GM12878 (cell line): ENCODE measurements at regions not wholly inside any gene's neighbourhood (a gene's known extent, or its start where the extent isn't known, plus 50 kb on each side); places are given as distances from the start of the nearest gene placed in this dataset.
A peak's percentile ranks its signal among the peaks of the same experiment; 100 is the strongest.

Experiments used
- ATAC-seq: fragments of 200-7000 bp; cut with Tn5 transposase; 3 replicates; pipeline ENCODE4 v1.9.1; 2020; ENCODE audit warnings: mild to moderate bottlenecking, moderate library complexity
- BruUV-seq: library from RNA; stranded (reverse); fragments of 400-500 nt; replicated peaks from 2 replicates; lab custom pipeline; 2021; lab: Mats Ljungman, UMichigan
- CTCF ChIA-PET: fragments of 300-600 bp; sonication (Branson Sonifier 250); formaldehyde crosslinking; extraction: SDS; loops from one replicate; lab custom pipeline; 2021; ENCODE audit warnings: inconsistent platforms; lab: Yijun Ruan, JAX
- POLR2A ChIA-PET: fragments of 350-600 bp; formaldehyde crosslinking; extraction: SDS; loops from one replicate; lab custom pipeline; 2021; ENCODE audit warnings: inconsistent platforms; lab: Charles Lee
- RAD21 ChIA-PET: fragments of 300-600 bp; sonication (Branson Sonifier 250); formaldehyde crosslinking; loops from one replicate; lab custom pipeline; 2023; ENCODE audit warnings: antibody characterized with exemption; ENCODE audit not compliant: unreplicated experiment; lab: Charles Lee
- SMC1A ChIA-PET: fragments of 300-600 bp; sonication (Branson Sonifier 250); formaldehyde crosslinking; loops from one replicate; lab custom pipeline; 2023; ENCODE audit not compliant: unreplicated experiment, uncharacterized antibody; lab: Charles Lee
- DNase-seq: peaks from one replicate; pipeline ENCODE4 v3.0.0-alpha.2; 2011; ENCODE audit warnings: low read depth, low spot score
- FAIRE-seq: peaks from 3 replicates; lab custom pipeline; 2011; peaks lifted over from hg19 to GRCh38; lab: Jason Lieb, UNC
- H2AFZ ChIP-seq: 2 replicates; pipeline ENCODE4 v1.6.0; 2011; ENCODE audit warnings: low read depth, low read length, control low read depth; ENCODE audit not compliant: control insufficient read depth
- H3K27ac ChIP-seq: 2 replicates; pipeline ENCODE4 v1.5.1; 2011; ENCODE audit warnings: control low read depth; ENCODE audit not compliant: control insufficient read depth, insufficient read depth
- H3K27me3 ChIP-seq, 2 experiments: replicated peaks in 1 of 2; 2 replicates each; pipeline versions ENCODE4 v1.6.0 to v1.6.1; 2011; ENCODE audit warnings: low read length in 1 of 2; ENCODE audit not compliant: control insufficient read depth in 2 of 2, insufficient read depth in 2 of 2
- H3K36me3 ChIP-seq, 2 experiments: 2 replicates each; pipeline ENCODE4 v1.5.1; 2011; ENCODE audit warnings: low read length in 1 of 2; ENCODE audit not compliant: control insufficient read depth in 2 of 2, insufficient read depth in 2 of 2
- H3K4me1 ChIP-seq: 2 replicates; pipeline ENCODE4 v1.6.1; 2011; ENCODE audit warnings: mild to moderate bottlenecking, low read length, moderate library complexity, mixed read lengths; ENCODE audit not compliant: control insufficient read depth, insufficient read depth
- H3K4me2 ChIP-seq: 2 replicates; pipeline ENCODE4 v1.6.0; 2011; ENCODE audit warnings: control low read depth; ENCODE audit not compliant: control insufficient read depth, insufficient read depth
- H3K4me3 ChIP-seq: fragments of 200-600 bp; sonication (generic); 2 replicates; pipeline ENCODE4 v1.5.1; 2016
- H3K79me2 ChIP-seq: 2 replicates; pipeline ENCODE4 v1.6.0; 2011; ENCODE audit warnings: low read length; ENCODE audit not compliant: control insufficient read depth, insufficient read depth
- H3K9ac ChIP-seq: 2 replicates; pipeline ENCODE4 v1.8.0; 2011; ENCODE audit warnings: low read length, control low read depth, mixed read lengths; ENCODE audit not compliant: control insufficient read depth, insufficient read depth
- H3K9me3 ChIP-seq: replicated peaks from 3 replicates; pipeline ENCODE4 v1.5.1; 2011; ENCODE audit warnings: mild to moderate bottlenecking, low read length; ENCODE audit not compliant: control insufficient read depth, insufficient read depth
- H4K20me1 ChIP-seq: 2 replicates; pipeline ENCODE4 v1.6.0; 2011; ENCODE audit not compliant: control insufficient read depth, insufficient read depth
- CHD4 ChIP-seq: fragments of 200-600 bp; sonication (generic); IDR thresholded peaks from 2 replicates; pipeline ENCODE4 v1.6.1; 2016; ENCODE audit warnings: mild to moderate bottlenecking
- CREB1 ChIP-seq: IDR thresholded peaks from 2 replicates; pipeline ENCODE4 v1.6.1; 2012; ENCODE audit warnings: low read depth, mild to moderate bottlenecking, inconsistent platforms
- EGR1 ChIP-seq, 2 experiments: IDR thresholded peaks; 1 replicate in 1 of 2; 2 replicates in 1 of 2; pipeline ENCODE4 v1.6.1; 2011 to 2012; ENCODE audit warnings: low read depth in 2 of 2, low read length in 2 of 2, borderline replicate concordance in 1 of 2, mild to moderate bottlenecking in 1 of 2, moderate library complexity in 1 of 2
- ESRRA ChIP-seq: IDR thresholded peaks from 2 replicates; pipeline ENCODE4 v1.6.1; 2012; ENCODE audit warnings: mild to moderate bottlenecking, low read length, improper control_type of control experiment
- JUND ChIP-seq: IDR thresholded peaks from 2 replicates; pipeline ENCODE4 v1.6.1; 2012; ENCODE audit warnings: low read depth, mild to moderate bottlenecking, low read length, improper control_type of control experiment, moderate library complexity
- NR2C2 ChIP-seq: IDR thresholded peaks from 2 replicates; pipeline ENCODE4 v1.6.1; 2011; ENCODE audit warnings: borderline replicate concordance, low read depth; ENCODE audit not compliant: control insufficient read depth, insufficient read length
- POLR2A ChIP-seq: IDR thresholded peaks from 2 replicates; pipeline ENCODE4 v1.6.1; 2011; ENCODE audit warnings: low read depth, mild to moderate bottlenecking, low read length
- RCOR1 ChIP-seq: conservative IDR thresholded peaks from 2 replicates; pipeline ENCODE4 v1.6.1; 2012; ENCODE audit warnings: low read depth, low read length, improper control_type of control experiment
- SP1 ChIP-seq: IDR thresholded peaks from one replicate; pipeline ENCODE4 v1.6.1; 2011; ENCODE audit warnings: low read depth, low read length
- SPI1 ChIP-seq: IDR thresholded peaks from 2 replicates; pipeline ENCODE4 v1.6.1; 2011; ENCODE audit warnings: low read depth, mild to moderate bottlenecking, low read length, moderate library complexity, borderline replicate concordance; ENCODE audit not compliant: insufficient read depth
- SREBF1 ChIP-seq: IDR thresholded peaks from 2 replicates; pipeline ENCODE4 v1.6.1; 2012; ENCODE audit warnings: mild to moderate bottlenecking, low read length
- TCF12 ChIP-seq: IDR thresholded peaks from 2 replicates; pipeline ENCODE4 v1.6.1; 2011; ENCODE audit warnings: low read depth, mild to moderate bottlenecking, low read length
- ZNF24 ChIP-seq: fragments of 450-650 bp; IDR thresholded peaks from 2 replicates; pipeline ENCODE4 v1.6.1; 2017; ENCODE audit warnings: antibody characterized with exemption, mild to moderate bottlenecking
- WGBS: methylation state at CpG from one replicate; pipeline ENCODE4 v1.1.6; 2016; ENCODE audit warnings: low lambda C conversion rate; ENCODE audit not compliant: insufficient replicate concordance, insufficient coverage; ENCODE audit errors: missing lambda C conversion rate; 5-methylcytosine and 5-hydroxymethylcytosine counted together
- in situ Hi-C: fragments of 300-500 bp; cut with MboI; formaldehyde crosslinking; loops from 9 replicates; pipeline ENCODE4 v1.14.3; 2018; ENCODE audit warnings: mixed read lengths
- intact Hi-C: fragments of 100-400 bp; cut with micrococcal nuclease; formaldehyde crosslinking; loops from one replicate; pipeline ENCODE4 v1.14.2; 2022; ENCODE audit not compliant: unreplicated experiment
- TF ChIP-seq, protein P1 (sequence below): IDR thresholded peaks from 2 replicates; pipeline ENCODE4 v1.6.1; 2012; ENCODE audit warnings: low read depth, low read length, improper control_type of control experiment
- TF ChIP-seq, protein P2 (sequence below): fragments of 450-650 bp; IDR thresholded peaks from 2 replicates; pipeline ENCODE4 v1.6.1; 2017; ENCODE audit warnings: mild to moderate bottlenecking, moderate library complexity

DNA sequence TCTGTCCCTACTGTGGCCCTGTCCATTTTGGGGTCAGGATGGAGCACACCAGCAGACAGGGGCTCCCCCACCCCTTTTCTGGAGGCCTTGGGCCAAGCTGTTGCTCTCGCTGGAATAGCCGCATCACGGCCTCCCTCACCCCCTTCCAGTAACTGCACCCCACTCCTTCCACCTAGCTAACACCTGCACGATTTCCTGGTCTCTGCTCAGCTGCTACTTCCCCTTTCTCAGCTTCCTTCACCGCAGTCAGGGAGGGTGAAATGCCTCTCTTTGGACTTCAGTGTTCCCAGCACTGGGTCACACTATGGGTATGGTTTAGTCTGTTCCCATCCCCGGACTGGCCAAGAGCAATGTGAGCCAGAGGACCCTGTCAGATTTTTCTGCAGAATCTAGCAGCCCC is 400.2 kb downstream of the MCTP2 start:
- no peak overlapping the region for H3K4me3 ChIP-seq
- no peaks in the 10 kb centered on the region for H3K36me3 ChIP-seq
- no peaks in the 10 kb centered on the region for H3K27me3 ChIP-seq
- ChIA-PET RAD21 (no interaction called here), SMC1A (interaction anchor here (1.0 kb wide), 1 partner anchor 10 kb away, joined by 4 read pairs; no protein-coding TSS in a partner anchor), POLR2A (no interaction called here), CTCF (interaction anchor here (1.1 kb wide), 1 partner anchor 56 kb away, joined by 3 read pairs; no protein-coding TSS in a partner anchor)
- H4K20me1 ChIP-seq: no peaks in the 10 kb centered on the region
- intact Hi-C loops: no loop called here
- DNase-seq: no peak
- no peak overlapping the region for H3K4me2 ChIP-seq
- ATAC-seq: peak; percentile 50
- FAIRE-seq: no peak
- TF ChIP-seq POLR2A (no peak), CHD4 (no peak), SPI1 (peak; percentile 13; the same call in 1 of the 2 replicates), CREB1 (no peak), RCOR1 (no peak), EGR1 (IDR thresholded peaks at IDR 0.05; ENCODE audit: borderline replicate concordance in 1 of 2, low read depth in 2 of 2, low read length in 2 of 2) (no peak), ZNF24 (no peak)
- TF ChIP-seq, protein P1, sequence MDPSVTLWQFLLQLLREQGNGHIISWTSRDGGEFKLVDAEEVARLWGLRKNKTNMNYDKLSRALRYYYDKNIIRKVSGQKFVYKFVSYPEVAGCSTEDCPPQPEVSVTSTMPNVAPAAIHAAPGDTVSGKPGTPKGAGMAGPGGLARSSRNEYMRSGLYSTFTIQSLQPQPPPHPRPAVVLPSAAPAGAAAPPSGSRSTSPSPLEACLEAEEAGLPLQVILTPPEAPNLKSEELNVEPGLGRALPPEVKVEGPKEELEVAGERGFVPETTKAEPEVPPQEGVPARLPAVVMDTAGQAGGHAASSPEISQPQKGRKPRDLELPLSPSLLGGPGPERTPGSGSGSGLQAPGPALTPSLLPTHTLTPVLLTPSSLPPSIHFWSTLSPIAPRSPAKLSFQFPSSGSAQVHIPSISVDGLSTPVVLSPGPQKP: no peak
- no peaks in the 10 kb centered on the region for H3K9me3 ChIP-seq
- BruUV-seq: no TSS peak
- 2% methylated on average over 6 of the region's 6 CpGs for WGBS
- H2AFZ ChIP-seq: no peak overlapping the region
- H3K9ac ChIP-seq: no peak overlapping the region
- H3K27ac ChIP-seq: no peak overlapping the region
- no peaks in the 10 kb centered on the region for H3K4me1 ChIP-seq
- H3K79me2 ChIP-seq: no peaks in the 10 kb centered on the region
- in situ Hi-C loops: no loop called here

DNA sequence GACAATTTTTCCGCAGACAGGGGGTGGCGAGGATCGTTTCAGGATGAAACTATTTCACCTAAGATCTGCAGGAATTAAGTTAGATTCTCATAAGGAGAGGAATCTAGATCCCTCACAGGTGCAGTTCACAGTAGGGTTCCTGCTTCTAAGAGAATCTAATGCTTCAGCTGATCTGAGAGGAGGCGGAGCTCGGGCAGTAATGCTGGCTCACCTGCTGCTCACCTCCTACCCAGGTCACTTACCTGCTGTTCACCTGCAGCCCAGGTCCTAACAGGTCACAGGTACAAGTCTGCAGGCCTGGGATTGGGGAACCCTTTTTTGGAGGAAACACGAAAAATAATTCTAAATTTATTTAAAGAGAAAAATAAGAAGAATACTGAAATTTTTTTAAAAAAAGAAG is 406.8 kb downstream of the MCTP2 start:
- POLR2A ChIA-PET: no interaction called here
- Histone ChIP-seq H3K9ac (no peak overlapping the region), H3K9me3 (no peaks in the 10 kb centered on the region), H3K27ac (no peak overlapping the region), H3K4me2 (no peak overlapping the region), H4K20me1 (no peaks in the 10 kb centered on the region), H3K4me3 (no peak overlapping the region), H3K36me3 (no peaks in the 10 kb centered on the region), H3K27me3 (no peaks in the 10 kb centered on the region), H2AFZ (no peak overlapping the region), H3K4me1 (no peaks in the 10 kb centered on the region), H3K79me2 (no peaks in the 10 kb centered on the region)
- ATAC-seq: no peak
- FAIRE-seq: no peak
- 42% methylated on average over 6 of the region's 6 CpGs for WGBS
- intact Hi-C loops: no loop called here
- CTCF ChIA-PET: no interaction called here
- no TSS peak for BruUV-seq
- DNase-seq: no peak
- SMC1A ChIA-PET: no interaction called here
- RAD21 ChIA-PET: no interaction called here
- in situ Hi-C loops: no loop called here
- no peak for TF ChIP-seq ESRRA
- TF ChIP-seq SP1: no peak
- TF ChIP-seq, protein P2, sequence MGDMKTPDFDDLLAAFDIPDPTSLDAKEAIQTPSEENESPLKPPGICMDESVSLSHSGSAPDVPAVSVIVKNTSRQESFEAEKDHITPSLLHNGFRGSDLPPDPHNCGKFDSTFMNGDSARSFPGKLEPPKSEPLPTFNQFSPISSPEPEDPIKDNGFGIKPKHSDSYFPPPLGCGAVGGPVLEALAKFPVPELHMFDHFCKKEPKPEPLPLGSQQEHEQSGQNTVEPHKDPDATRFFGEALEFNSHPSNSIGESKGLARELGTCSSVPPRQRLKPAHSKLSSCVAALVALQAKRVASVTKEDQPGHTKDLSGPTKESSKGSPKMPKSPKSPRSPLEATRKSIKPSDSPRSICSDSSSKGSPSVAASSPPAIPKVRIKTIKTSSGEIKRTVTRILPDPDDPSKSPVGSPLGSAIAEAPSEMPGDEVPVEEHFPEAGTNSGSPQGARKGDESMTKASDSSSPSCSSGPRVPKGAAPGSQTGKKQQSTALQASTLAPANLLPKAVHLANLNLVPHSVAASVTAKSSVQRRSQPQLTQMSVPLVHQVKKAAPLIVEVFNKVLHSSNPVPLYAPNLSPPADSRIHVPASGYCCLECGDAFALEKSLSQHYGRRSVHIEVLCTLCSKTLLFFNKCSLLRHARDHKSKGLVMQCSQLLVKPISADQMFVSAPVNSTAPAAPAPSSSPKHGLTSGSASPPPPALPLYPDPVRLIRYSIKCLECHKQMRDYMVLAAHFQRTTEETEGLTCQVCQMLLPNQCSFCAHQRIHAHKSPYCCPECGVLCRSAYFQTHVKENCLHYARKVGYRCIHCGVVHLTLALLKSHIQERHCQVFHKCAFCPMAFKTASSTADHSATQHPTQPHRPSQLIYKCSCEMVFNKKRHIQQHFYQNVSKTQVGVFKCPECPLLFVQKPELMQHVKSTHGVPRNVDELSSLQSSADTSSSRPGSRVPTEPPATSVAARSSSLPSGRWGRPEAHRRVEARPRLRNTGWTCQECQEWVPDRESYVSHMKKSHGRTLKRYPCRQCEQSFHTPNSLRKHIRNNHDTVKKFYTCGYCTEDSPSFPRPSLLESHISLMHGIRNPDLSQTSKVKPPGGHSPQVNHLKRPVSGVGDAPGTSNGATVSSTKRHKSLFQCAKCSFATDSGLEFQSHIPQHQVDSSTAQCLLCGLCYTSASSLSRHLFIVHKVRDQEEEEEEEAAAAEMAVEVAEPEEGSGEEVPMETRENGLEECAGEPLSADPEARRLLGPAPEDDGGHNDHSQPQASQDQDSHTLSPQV: no peak
- no peak for TF ChIP-seq JUND
- TF ChIP-seq TCF12: no peak
- no peak for TF ChIP-seq NR2C2
- no peak for TF ChIP-seq SREBF1
